ENCODE measurements at regions not wholly inside any gene's neighbourhood (a gene's known extent, or its start where the extent isn't known, plus 50 kb on each side); places are given as distances from the start of the nearest gene placed in this dataset.

DNA sequence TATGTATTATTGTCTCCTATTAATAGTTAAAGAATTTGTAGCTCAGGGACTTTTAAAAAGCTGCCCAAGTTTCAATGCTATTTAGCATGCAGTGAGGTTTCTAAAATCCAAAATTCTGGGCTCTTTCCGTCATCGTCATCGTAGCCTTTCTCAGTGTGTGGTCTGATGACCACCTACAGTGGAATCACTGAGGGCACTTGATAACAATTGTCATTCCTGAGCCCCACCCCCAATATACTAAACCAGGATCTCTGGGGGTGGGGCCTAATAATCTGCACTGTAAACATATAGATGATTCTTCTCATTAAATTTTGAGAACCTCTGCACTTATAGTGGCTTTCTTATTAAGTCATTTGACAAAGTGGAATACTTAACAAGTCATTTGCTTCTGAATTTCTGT, 674.8 kb downstream of the PLPP3 start:
- H3K4me2 ChIP-seq (replicated peaks; ENCODE audit: extremely low read depth, low read length, poor library complexity, severe bottlenecking): no peak overlapping the region
- 93% methylated on average over 3 of the region's 3 CpGs for WGBS (ENCODE audit: insufficient coverage)
- H3K4me1 Mint-ChIP-seq: no peaks in the 10 kb centered on the region

DNA sequence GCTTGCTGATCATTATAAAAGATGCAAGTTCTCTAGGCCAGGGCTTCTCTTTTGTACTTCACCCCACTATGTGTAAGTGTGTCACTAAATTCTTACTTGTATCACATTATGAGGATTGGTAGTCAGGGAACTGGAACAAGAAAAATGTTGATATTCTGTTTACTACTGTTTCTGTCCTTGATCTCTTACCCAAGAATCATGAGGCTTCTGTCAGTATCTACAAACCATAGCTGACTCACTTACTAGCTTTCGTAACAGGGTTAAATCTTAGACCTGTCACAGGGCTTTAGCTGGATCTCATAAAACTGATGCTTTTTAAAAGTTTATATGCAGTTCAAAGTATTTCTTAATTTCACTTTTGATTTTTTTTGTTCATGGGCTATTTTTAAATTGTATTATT, 681.2 kb downstream of the PLPP3 start:
- Histone ChIP-seq H3K27ac (ENCODE audit: low read depth in 1 of 2, low read length in 2 of 2) (no peak overlapping the region), H3K4me1 (ENCODE audit: control insufficient read depth in 1 of 2, insufficient read depth in 2 of 2, low read length in 2 of 2) (no peaks in the 10 kb centered on the region), H3K4me3 (replicated peaks in 1 of 3; ENCODE audit: low read depth in 2 of 3, low read length in 3 of 3) (no peak overlapping the region), H3K79me2 (ENCODE audit: insufficient read depth, low read length) (no peaks in the 10 kb centered on the region), H4K20me1 (ENCODE audit: insufficient read depth, low read length) (no peaks in the 10 kb centered on the region), H3K9ac (ENCODE audit: insufficient read depth, low read length, poor library complexity, severe bottlenecking) (no peak overlapping the region), H3K4me2 (replicated peaks; ENCODE audit: extremely low read depth, low read length, poor library complexity, severe bottlenecking) (no peak overlapping the region), H3K36me3 (replicated peaks in 1 of 2; ENCODE audit: control insufficient read depth in 1 of 2, insufficient read depth in 2 of 2, low read length in 2 of 2) (no peaks in the 10 kb centered on the region), H3K9me3 (replicated peaks in 1 of 2; ENCODE audit: control insufficient read depth in 1 of 2, insufficient read depth in 1 of 2, low read length in 2 of 2) (no peaks in the 10 kb centered on the region), H3K27me3 (ENCODE audit: control insufficient read depth in 2 of 2, insufficient read depth in 2 of 2, low read length in 2 of 2) (no peaks in the 10 kb centered on the region), H2AFZ (ENCODE audit: insufficient read depth, low read depth, low read length, poor library complexity, severe bottlenecking) (no peak overlapping the region)
- Mint-ChIP-seq H3K4me1 (no peaks in the 10 kb centered on the region), H3K9me3 (peaks cover 0 to 13% (median 2%) of the 10 kb centered on the region in 7 donors), H3K36me3 (no peaks in the 10 kb centered on the region), H3K27ac (no peak overlapping the region), H3K27me3 (ENCODE audit: low read depth in 3 of 3) (peaks cover 0 to 4% (median 1%) of the 10 kb centered on the region in 3 donors), H3K4me3 (no peak overlapping the region)
- TF ChIP-seq CTCF (IDR thresholded peaks at IDR 0.05): no peak
- intact Hi-C loops (cut with micrococcal nuclease): no loop called here
- no CpG with 5 or more reads among the region's 1 CpG for WGBS (ENCODE audit: insufficient coverage)
- DNase-seq: no peak

More for the DNA sequence above, 674.8 kb downstream of the PLPP3 start:
- Mint-ChIP-seq H3K36me3 (no peaks in the 10 kb centered on the region), H3K27ac (peak overlapping the region in 1 of 7 donors; percentile 34), H3K27me3 (ENCODE audit: low read depth in 3 of 3) (peaks cover 0 to 1% (median 1%) of the 10 kb centered on the region in 3 donors), H3K9me3 (peaks cover 0 to 11% (median 3%) of the 10 kb centered on the region in 7 donors), H3K4me3 (no peak overlapping the region)
- no peak overlapping the region for H3K4me3 ChIP-seq (replicated peaks in 1 of 3; ENCODE audit: low read depth in 2 of 3, low read length in 3 of 3)
- no peaks in the 10 kb centered on the region for H3K27me3 ChIP-seq (ENCODE audit: control insufficient read depth in 2 of 2, insufficient read depth in 2 of 2, low read length in 2 of 2)
- H3K27ac ChIP-seq (ENCODE audit: low read depth in 1 of 2, low read length in 2 of 2): no peak overlapping the region
- no peaks in the 10 kb centered on the region for H4K20me1 ChIP-seq (ENCODE audit: insufficient read depth, low read length)
- H3K36me3 ChIP-seq (replicated peaks in 1 of 2; ENCODE audit: control insufficient read depth in 1 of 2, insufficient read depth in 2 of 2, low read length in 2 of 2): no peaks in the 10 kb centered on the region
- H3K9ac ChIP-seq (ENCODE audit: insufficient read depth, low read length, poor library complexity, severe bottlenecking): no peak overlapping the region
- H3K9me3 ChIP-seq (replicated peaks in 1 of 2; ENCODE audit: control insufficient read depth in 1 of 2, insufficient read depth in 1 of 2, low read length in 2 of 2): no peaks in the 10 kb centered on the region
- no peak overlapping the region for H2AFZ ChIP-seq (ENCODE audit: insufficient read depth, low read depth, low read length, poor library complexity, severe bottlenecking)
- no peaks in the 10 kb centered on the region for H3K4me1 ChIP-seq (ENCODE audit: control insufficient read depth in 1 of 2, insufficient read depth in 2 of 2, low read length in 2 of 2)
- TF ChIP-seq CTCF (IDR thresholded peaks at IDR 0.05): no peak
- intact Hi-C loops (cut with micrococcal nuclease): no loop called here
- DNase-seq: no peak
- H3K79me2 ChIP-seq (ENCODE audit: insufficient read depth, low read length): no peaks in the 10 kb centered on the region

All from CD14-positive monocyte (primary cell).